Stomach (tissue), 8 donors: ENCODE measurements at regions not wholly inside any gene's neighbourhood (a gene's known extent, or its start where the extent isn't known, plus 50 kb on each side); places are given as distances from the start of the nearest gene placed in this dataset.

Experiments
- DNase-seq, 2 donors: peaks; one replicate each; pipeline versions ENCODE4 v3.0.0 to v3.0.0-alpha.2; 2013 to 2019
- H3K27ac ChIP-seq, 5 donors: fragments of 200-600 bp in 4 of 5; sonication (generic) in 4 of 5; one replicate each; pipeline ENCODE4 v1.5.1; 2013 to 2019; ENCODE audit warnings: mild to moderate bottlenecking in 1 of 5, moderate library complexity in 1 of 5
- H3K27me3 ChIP-seq, 3 donors: fragments of 200-600 bp; sonication (generic); one replicate each; pipeline ENCODE4 v1.5.1; 2017 to 2019; ENCODE audit warnings: mixed run types in 1 of 3
- H3K36me3 ChIP-seq, 4 donors: fragments of 200-600 bp; sonication (generic); 1 replicate in 3 of 4; 2 replicates in 1 of 4; pipeline ENCODE4 v1.5.1; 2016 to 2019
- H3K4me1 ChIP-seq, 4 donors: fragments of 200-600 bp; sonication (generic); one replicate each; pipeline ENCODE4 v1.5.1; 2016 to 2019
- H3K4me3 ChIP-seq, 4 donors: fragments of 200-600 bp; sonication (generic) in 3 of 4; one replicate each; pipeline ENCODE4 v1.5.1; 2016 to 2019; ENCODE audit warnings: mild to moderate bottlenecking in 1 of 4
- H3K9me3 ChIP-seq, 4 donors: fragments of 200-600 bp; sonication (generic); one replicate each; pipeline ENCODE4 v1.5.1; 2016 to 2019
- EP300 ChIP-seq: sonication (generic); formaldehyde crosslinking; IDR thresholded peaks from one replicate; pipeline ENCODE4 v1.6.1; 2017; ENCODE audit warnings: antibody characterized with exemption
- POLR2A ChIP-seq, 4 donors: fragments of 450-650 bp; IDR thresholded peaks; one replicate each; pipeline ENCODE4 v1.6.1; 2016; ENCODE audit warnings: antibody characterized with exemption in 4 of 4, control low read depth in 2 of 4, mild to moderate bottlenecking in 1 of 4, moderate library complexity in 1 of 4
- POLR2AphosphoS5 ChIP-seq, 3 donors: sonication (generic); formaldehyde crosslinking; IDR thresholded peaks; one replicate each; pipeline ENCODE4 v1.6.1; 2016; ENCODE audit warnings: antibody characterized with exemption in 3 of 3
- WGBS, 5 donors: extraction: QIAGEN DNeasy Blood & Tissue Kit in 3 of 5; methylation state at CpG; one replicate each; pipeline versions ENCODE4 v1.1.5 to v1.1.7; 2013 to 2018; 5-methylcytosine and 5-hydroxymethylcytosine counted together
- intact Hi-C: fragments of 100-400 bp; cut with DNase I; formaldehyde crosslinking; loops from one replicate; pipeline ENCODE4 v1.15.1; 2023; ENCODE audit warnings: low total_unique reads
- TF ChIP-seq, protein P1 (sequence below), 7 experiments: fragments of 450-650 bp in 4 of 7; fragments of 200-600 bp in 3 of 7; sonication (generic) in 3 of 7; IDR thresholded peaks; one replicate each; pipeline ENCODE4 v1.5.1; 2016 to 2019; ENCODE audit warnings: antibody characterized with exemption in 7 of 7, control low read depth in 2 of 7, mild to moderate bottlenecking in 1 of 7
- donor health status: healthy with polysubstance abuse.
- donor health status: Bipolar disorder and iron deficiency.
- donor health status: healthy.

DNA sequence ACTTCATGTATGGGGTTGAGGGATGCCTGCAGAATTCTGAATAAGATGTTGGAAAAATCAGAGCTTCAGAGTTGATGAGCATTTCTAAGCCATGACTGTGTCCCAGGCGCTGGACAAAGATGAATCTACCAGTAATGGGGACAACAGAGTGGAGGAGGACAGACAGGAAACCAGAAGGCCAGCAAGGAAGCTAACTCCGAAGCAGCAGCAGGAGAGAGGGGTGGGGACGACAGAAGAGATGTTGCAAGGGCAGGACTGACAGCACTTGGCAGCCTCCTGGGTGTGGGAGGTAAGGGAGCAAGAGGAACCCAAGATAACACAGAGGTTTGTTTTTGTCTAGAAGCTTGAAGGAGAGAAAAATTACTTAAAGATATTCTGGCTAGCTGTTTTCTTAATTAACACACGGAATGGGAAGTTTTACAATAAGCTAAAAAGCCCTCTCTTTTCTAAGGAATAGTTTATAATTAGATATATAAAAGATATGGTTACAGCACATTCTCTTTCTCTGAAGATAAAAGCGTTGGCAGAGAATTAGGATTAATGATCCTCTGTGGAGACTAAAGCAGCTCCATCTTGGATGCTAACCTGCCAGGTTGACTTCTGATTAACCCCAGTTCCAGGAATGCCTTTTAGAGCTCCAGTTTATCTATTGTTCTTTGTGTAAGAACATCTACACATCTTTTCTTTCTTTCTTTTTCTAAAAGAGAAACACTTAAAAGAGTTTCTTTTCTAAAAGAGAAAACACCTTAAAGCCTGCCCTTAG lies 92.7 kb downstream of the TENT5C start:
- 61 to 78% (median 68%) methylated on average over 5 of the region's 5 CpGs for WGBS, 5 donors

GRCh38 chr1:117699953-117700352 lies 94.1 kb downstream of the TENT5C start:
- TF ChIP-seq POLR2A (IDR thresholded peaks at IDR 0.05) (no peak), POLR2AphosphoS5 (IDR thresholded peaks at IDR 0.05) (no peak), EP300 (no peak)
- TF ChIP-seq, protein P1, sequence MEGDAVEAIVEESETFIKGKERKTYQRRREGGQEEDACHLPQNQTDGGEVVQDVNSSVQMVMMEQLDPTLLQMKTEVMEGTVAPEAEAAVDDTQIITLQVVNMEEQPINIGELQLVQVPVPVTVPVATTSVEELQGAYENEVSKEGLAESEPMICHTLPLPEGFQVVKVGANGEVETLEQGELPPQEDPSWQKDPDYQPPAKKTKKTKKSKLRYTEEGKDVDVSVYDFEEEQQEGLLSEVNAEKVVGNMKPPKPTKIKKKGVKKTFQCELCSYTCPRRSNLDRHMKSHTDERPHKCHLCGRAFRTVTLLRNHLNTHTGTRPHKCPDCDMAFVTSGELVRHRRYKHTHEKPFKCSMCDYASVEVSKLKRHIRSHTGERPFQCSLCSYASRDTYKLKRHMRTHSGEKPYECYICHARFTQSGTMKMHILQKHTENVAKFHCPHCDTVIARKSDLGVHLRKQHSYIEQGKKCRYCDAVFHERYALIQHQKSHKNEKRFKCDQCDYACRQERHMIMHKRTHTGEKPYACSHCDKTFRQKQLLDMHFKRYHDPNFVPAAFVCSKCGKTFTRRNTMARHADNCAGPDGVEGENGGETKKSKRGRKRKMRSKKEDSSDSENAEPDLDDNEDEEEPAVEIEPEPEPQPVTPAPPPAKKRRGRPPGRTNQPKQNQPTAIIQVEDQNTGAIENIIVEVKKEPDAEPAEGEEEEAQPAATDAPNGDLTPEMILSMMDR (IDR thresholded peaks at IDR 0.05): no peak
- no peaks in the 10 kb centered on the region for H3K36me3 ChIP-seq
- no peak for DNase-seq
- intact Hi-C loops: no loop called here
- peaks cover 0 to 18% (median 10%) of the 10 kb centered on the region in 4 donors for H3K4me1 ChIP-seq
- H3K27me3 ChIP-seq: no peaks in the 10 kb centered on the region
- H3K4me3 ChIP-seq: no peak overlapping the region
- H3K27ac ChIP-seq: no peak overlapping the region
- H3K9me3 ChIP-seq: no peaks in the 10 kb centered on the region

More for the DNA sequence above, 92.7 kb downstream of the TENT5C start:
- H3K4me1 ChIP-seq: peaks cover 0 to 21% (median 10%) of the 10 kb centered on the region in 4 donors
- no peak overlapping the region for H3K27ac ChIP-seq
- H3K4me3 ChIP-seq: no peak overlapping the region
- no peak for TF ChIP-seq POLR2AphosphoS5 (IDR thresholded peaks at IDR 0.05)
- TF ChIP-seq EP300: no peak
- TF ChIP-seq, protein P1 (IDR thresholded peaks at IDR 0.05): no peak
- no peak for TF ChIP-seq POLR2A (IDR thresholded peaks at IDR 0.05)
- H3K27me3 ChIP-seq: no peaks in the 10 kb centered on the region
- DNase-seq: peak in 1 of 2 donors; percentile 54
- intact Hi-C loops: no loop called here
- H3K36me3 ChIP-seq: no peaks in the 10 kb centered on the region
- no peaks in the 10 kb centered on the region for H3K9me3 ChIP-seq

DNA sequence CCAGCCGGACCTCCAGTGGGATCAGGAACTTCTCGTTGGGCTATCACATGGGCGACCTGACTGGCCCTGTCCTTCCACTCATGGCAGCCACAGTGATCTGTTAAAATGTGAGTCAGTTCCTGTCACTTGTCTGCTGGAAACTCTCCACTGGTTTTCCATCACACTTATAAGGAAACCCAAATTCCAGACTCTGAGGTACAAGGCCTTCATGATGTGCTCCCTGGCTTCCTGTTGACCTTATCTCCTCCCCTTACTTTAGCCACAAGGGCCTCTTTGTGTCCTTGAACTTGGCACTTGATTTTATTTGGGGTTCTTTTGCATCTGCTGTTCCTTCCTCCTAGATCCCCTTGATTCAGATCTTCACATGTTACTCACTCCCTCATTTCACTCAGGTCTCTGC lies 96.8 kb downstream of the TENT5C start:
- H3K4me1 ChIP-seq: peaks cover 0 to 7% (median 2%) of the 10 kb centered on the region in 4 donors
- H3K36me3 ChIP-seq: no peaks in the 10 kb centered on the region
- H3K27ac ChIP-seq: no peak overlapping the region
- no peaks in the 10 kb centered on the region for H3K9me3 ChIP-seq
- 68 to 93% (median 84%) methylated on average over 3 of the region's 3 CpGs for whole genome bisulfite sequencing, 5 donors
- TF ChIP-seq POLR2A (IDR thresholded peaks at IDR 0.05) (no peak), POLR2AphosphoS5 (IDR thresholded peaks at IDR 0.05) (no peak), EP300 (no peak)
- TF ChIP-seq, protein P1 (IDR thresholded peaks at IDR 0.05): no peak
- DNase-seq: no peak
- intact Hi-C loops: no loop called here
- no peaks in the 10 kb centered on the region for H3K27me3 ChIP-seq
- H3K4me3 ChIP-seq: no peak overlapping the region

- Histone ChIP-seq H3K27ac (no peak overlapping the region), H3K27me3 (no peaks in the 10 kb centered on the region), H3K9me3 (no peaks in the 10 kb centered on the region), H3K4me1 (peaks cover 0 to 9% (median 0%) of the 10 kb centered on the region in 4 donors), H3K4me3 (no peak overlapping the region), H3K36me3 (no peaks in the 10 kb centered on the region)
- intact Hi-C loops: no loop called here
- no peak for TF ChIP-seq POLR2AphosphoS5 (IDR thresholded peaks at IDR 0.05)
- TF ChIP-seq, protein P1 (IDR thresholded peaks at IDR 0.05): no peak
- no peak for TF ChIP-seq EP300
- TF ChIP-seq POLR2A (IDR thresholded peaks at IDR 0.05): no peak
- DNase-seq: no peak
Observed at GRCh38 chr1:117707371-117707770, 101.5 kb downstream of the TENT5C start.
